LNCaP clone FGC (cell line): ENCODE measurements at regions not wholly inside any gene's neighbourhood (a gene's known extent, or its start where the extent isn't known, plus 50 kb on each side); places are given as distances from the start of the nearest gene placed in this dataset.
"Not testable (repeated sequence)": the region's sequence is repeated elsewhere in the genome, so short reads cannot be mapped to it uniquely, and the experiment has no call there.

ENCODE experiments used
- DNase-seq: peaks from one replicate; pipeline ENCODE4 v3.0.0-alpha.2; 2011; ENCODE audit warnings: low read depth
- H3K4me3 ChIP-seq: 2 replicates; pipeline ENCODE4 v1.5.1; 2011; ENCODE audit warnings: mild to moderate bottlenecking, low read depth, low read length, control low read depth
- CTCF ChIP-seq: IDR thresholded peaks from 2 replicates; pipeline ENCODE4 v1.5.1; 2012; ENCODE audit warnings: mild to moderate bottlenecking; ENCODE audit not compliant: control insufficient read depth, insufficient read depth; ENCODE audit errors: extremely low read depth

- no peak overlapping the region for H3K4me3 ChIP-seq
- DNase-seq = peak; percentile 14
- TF ChIP-seq CTCF = no peak
These were observed 114.9 kb upstream of the TMTC4 start for GRCh38 chr13:100789481-100789880.

GRCh38 chr13:100789025-100789424, 114.4 kb upstream of the TMTC4 start:
- no peak overlapping the region for H3K4me3 ChIP-seq
- no peak for DNase-seq
- TF ChIP-seq CTCF = no peak

- no peak for TF ChIP-seq CTCF
- no peak overlapping the region for H3K4me3 ChIP-seq
- DNase-seq = no peak
These were observed 113.9 kb upstream of the TMTC4 start for GRCh38 chr13:100788540-100788939.

- no peak for DNase-seq
- TF ChIP-seq CTCF = no peak
- no peak overlapping the region for H3K4me3 ChIP-seq
These were observed 113.3 kb upstream of the TMTC4 start for GRCh38 chr13:100787899-100788298.

- DNase-seq, H3K4me3 ChIP-seq: not testable (repeated sequence)
These were observed 102.1 kb upstream of the TMTC4 start for GRCh38 chr13:100776686-100777085.

- no peak for TF ChIP-seq CTCF
- no peak overlapping the region for H3K4me3 ChIP-seq
- no peak for DNase-seq
These were observed 99.5 kb upstream of the TMTC4 start for GRCh38 chr13:100773923-100774663.

GRCh38 chr13:100773429-100773828, 98.8 kb upstream of the TMTC4 start:
- no peak for TF ChIP-seq CTCF
- no peak overlapping the region for H3K4me3 ChIP-seq
- DNase-seq = no peak

GRCh38 chr13:100767192-100767591, 92.6 kb upstream of the TMTC4 start:
- DNase-seq = no peak
- TF ChIP-seq CTCF = no peak
- no peak overlapping the region for H3K4me3 ChIP-seq

- DNase-seq, H3K4me3 ChIP-seq: not testable (repeated sequence)
These were observed 92.0 kb upstream of the TMTC4 start for GRCh38 chr13:100766570-100766969.
